ENCODE measurements at regions not wholly inside any gene's neighbourhood (a gene's known extent, or its start where the extent isn't known, plus 50 kb on each side); places are given as distances from the start of the nearest gene placed in this dataset.

- Histone ChIP-seq H3K4me1 (ENCODE audit: control insufficient read depth, extremely low read depth, insufficient read depth, low read length) (no peaks in the 10 kb centered on the region), H4K20me1 (ENCODE audit: control insufficient read depth, extremely low read depth, insufficient read depth, low read length) (no peaks in the 10 kb centered on the region), H3K79me2 (ENCODE audit: control insufficient read depth, insufficient read depth, low read length) (no peaks in the 10 kb centered on the region), H2AFZ (ENCODE audit: low read length) (no peak overlapping the region), H3K4me3 (replicated peaks in 1 of 4; ENCODE audit: control extremely low read depth in 1 of 4, insufficient read depth in 1 of 4, low read depth in 3 of 4, low read length in 4 of 4) (no peak overlapping the region), H3K9me3 (ENCODE audit: control insufficient read depth, insufficient read depth, low read depth, low read length) (no peaks in the 10 kb centered on the region), H3K36me3 (ENCODE audit: control insufficient read depth, insufficient read depth, low read length) (no peaks in the 10 kb centered on the region), H3K4me2 (ENCODE audit: extremely low read depth, insufficient read depth, low read length) (no peak overlapping the region), H3K9ac (ENCODE audit: insufficient read depth, low read length) (no peak overlapping the region), H3K27ac (ENCODE audit: insufficient read depth, low read length) (no peak overlapping the region), H3K27me3 (ENCODE audit: control insufficient read depth, insufficient read depth, low read length) (no peaks in the 10 kb centered on the region)
- DNase-seq (ENCODE audit: low read depth in 2 of 2) = no peak
- no peak for TF ChIP-seq EZH2 (IDR thresholded peaks at IDR 0.05; ENCODE audit: low read length, missing control alignments)
- TF ChIP-seq, protein P1, sequence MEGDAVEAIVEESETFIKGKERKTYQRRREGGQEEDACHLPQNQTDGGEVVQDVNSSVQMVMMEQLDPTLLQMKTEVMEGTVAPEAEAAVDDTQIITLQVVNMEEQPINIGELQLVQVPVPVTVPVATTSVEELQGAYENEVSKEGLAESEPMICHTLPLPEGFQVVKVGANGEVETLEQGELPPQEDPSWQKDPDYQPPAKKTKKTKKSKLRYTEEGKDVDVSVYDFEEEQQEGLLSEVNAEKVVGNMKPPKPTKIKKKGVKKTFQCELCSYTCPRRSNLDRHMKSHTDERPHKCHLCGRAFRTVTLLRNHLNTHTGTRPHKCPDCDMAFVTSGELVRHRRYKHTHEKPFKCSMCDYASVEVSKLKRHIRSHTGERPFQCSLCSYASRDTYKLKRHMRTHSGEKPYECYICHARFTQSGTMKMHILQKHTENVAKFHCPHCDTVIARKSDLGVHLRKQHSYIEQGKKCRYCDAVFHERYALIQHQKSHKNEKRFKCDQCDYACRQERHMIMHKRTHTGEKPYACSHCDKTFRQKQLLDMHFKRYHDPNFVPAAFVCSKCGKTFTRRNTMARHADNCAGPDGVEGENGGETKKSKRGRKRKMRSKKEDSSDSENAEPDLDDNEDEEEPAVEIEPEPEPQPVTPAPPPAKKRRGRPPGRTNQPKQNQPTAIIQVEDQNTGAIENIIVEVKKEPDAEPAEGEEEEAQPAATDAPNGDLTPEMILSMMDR (conservative IDR thresholded peaks at IDR 0.05 in 1 of 2, IDR thresholded peaks at IDR 0.05 in 1 of 2; ENCODE audit: low read depth in 1 of 2, low read length in 2 of 2) = no peak
Observed at GRCh38 chr5:174222891-174223290, 177.4 kb downstream of the NSG2 start.

- H3K27ac ChIP-seq (ENCODE audit: insufficient read depth, low read length) = no peak overlapping the region
- TF ChIP-seq EZH2 (IDR thresholded peaks at IDR 0.05; ENCODE audit: low read length, missing control alignments) = no peak
- TF ChIP-seq, protein P1 (conservative IDR thresholded peaks at IDR 0.05 in 1 of 2, IDR thresholded peaks at IDR 0.05 in 1 of 2; ENCODE audit: low read depth in 1 of 2, low read length in 2 of 2) = no peak
Observed at GRCh38 chr5:174223355-174223754, 177.8 kb downstream of the NSG2 start.

GRCh38 chr5:174229068-174229467 is 183.6 kb downstream of the NSG2 start:
- H3K27me3 ChIP-seq (ENCODE audit: control insufficient read depth, insufficient read depth, low read length) = no peaks in the 10 kb centered on the region
- no peak overlapping the region for H3K4me2 ChIP-seq (ENCODE audit: extremely low read depth, insufficient read depth, low read length)
- no peaks in the 10 kb centered on the region for H3K79me2 ChIP-seq (ENCODE audit: control insufficient read depth, insufficient read depth, low read length)
- no peaks in the 10 kb centered on the region for H3K36me3 ChIP-seq (ENCODE audit: control insufficient read depth, insufficient read depth, low read length)
- no peak for DNase-seq (ENCODE audit: low read depth in 2 of 2)
- no peak overlapping the region for H3K4me3 ChIP-seq (replicated peaks in 1 of 4; ENCODE audit: control extremely low read depth in 1 of 4, insufficient read depth in 1 of 4, low read depth in 3 of 4, low read length in 4 of 4)
- TF ChIP-seq, protein P1 (conservative IDR thresholded peaks at IDR 0.05 in 1 of 2, IDR thresholded peaks at IDR 0.05 in 1 of 2; ENCODE audit: low read depth in 1 of 2, low read length in 2 of 2) = no peak
- no peak for TF ChIP-seq EZH2 (IDR thresholded peaks at IDR 0.05; ENCODE audit: low read length, missing control alignments)
- H3K27ac ChIP-seq (ENCODE audit: insufficient read depth, low read length) = no peak overlapping the region
- H4K20me1 ChIP-seq (ENCODE audit: control insufficient read depth, extremely low read depth, insufficient read depth, low read length) = no peaks in the 10 kb centered on the region
- H3K9ac ChIP-seq (ENCODE audit: insufficient read depth, low read length) = no peak overlapping the region
- no peaks in the 10 kb centered on the region for H3K9me3 ChIP-seq (ENCODE audit: control insufficient read depth, insufficient read depth, low read depth, low read length)
- no peak overlapping the region for H2AFZ ChIP-seq (ENCODE audit: low read length)
- H3K4me1 ChIP-seq (ENCODE audit: control insufficient read depth, extremely low read depth, insufficient read depth, low read length) = no peaks in the 10 kb centered on the region

More at GRCh38 chr5:174223355-174223754, 177.8 kb downstream of the NSG2 start:
- H2AFZ ChIP-seq (ENCODE audit: low read length) = no peak overlapping the region
- H3K4me2 ChIP-seq (ENCODE audit: extremely low read depth, insufficient read depth, low read length) = no peak overlapping the region
- H3K36me3 ChIP-seq (ENCODE audit: control insufficient read depth, insufficient read depth, low read length) = no peaks in the 10 kb centered on the region
- H3K9ac ChIP-seq (ENCODE audit: insufficient read depth, low read length) = no peak overlapping the region
- H3K9me3 ChIP-seq (ENCODE audit: control insufficient read depth, insufficient read depth, low read depth, low read length) = no peaks in the 10 kb centered on the region
- no peaks in the 10 kb centered on the region for H3K27me3 ChIP-seq (ENCODE audit: control insufficient read depth, insufficient read depth, low read length)
- H3K4me1 ChIP-seq (ENCODE audit: control insufficient read depth, extremely low read depth, insufficient read depth, low read length) = no peaks in the 10 kb centered on the region
- DNase-seq (ENCODE audit: low read depth in 2 of 2) = no peak
- H3K4me3 ChIP-seq (replicated peaks in 1 of 4; ENCODE audit: control extremely low read depth in 1 of 4, insufficient read depth in 1 of 4, low read depth in 3 of 4, low read length in 4 of 4) = no peak overlapping the region
- H3K79me2 ChIP-seq (ENCODE audit: control insufficient read depth, insufficient read depth, low read length) = no peaks in the 10 kb centered on the region
- H4K20me1 ChIP-seq (ENCODE audit: control insufficient read depth, extremely low read depth, insufficient read depth, low read length) = no peaks in the 10 kb centered on the region
